A673 (cell line): ENCODE measurements at regions not wholly inside any gene's neighbourhood (a gene's known extent, or its start where the extent isn't known, plus 50 kb on each side); places are given as distances from the start of the nearest gene placed in this dataset.

Source experiments
- EZH2 ChIP-seq: fragments of 200-600 bp; sonication (generic); IDR thresholded peaks from 2 replicates; pipeline ENCODE4 v1.6.1; 2017; ENCODE audit warnings: borderline replicate concordance, low read depth, mild to moderate bottlenecking, mixed read lengths, antibody characterized with exemption, low read length; ENCODE audit not compliant: poor library complexity, severe bottlenecking
- TF ChIP-seq, protein P1 (sequence below): fragments of 300-800, 200-600 bp; sonication (generic); conservative IDR thresholded peaks from 2 replicates; pipeline ENCODE4 v1.5.1; 2017; ENCODE audit warnings: low read depth, mild to moderate bottlenecking, antibody characterized with exemption, low read length, moderate library complexity, mixed read lengths

DNA sequence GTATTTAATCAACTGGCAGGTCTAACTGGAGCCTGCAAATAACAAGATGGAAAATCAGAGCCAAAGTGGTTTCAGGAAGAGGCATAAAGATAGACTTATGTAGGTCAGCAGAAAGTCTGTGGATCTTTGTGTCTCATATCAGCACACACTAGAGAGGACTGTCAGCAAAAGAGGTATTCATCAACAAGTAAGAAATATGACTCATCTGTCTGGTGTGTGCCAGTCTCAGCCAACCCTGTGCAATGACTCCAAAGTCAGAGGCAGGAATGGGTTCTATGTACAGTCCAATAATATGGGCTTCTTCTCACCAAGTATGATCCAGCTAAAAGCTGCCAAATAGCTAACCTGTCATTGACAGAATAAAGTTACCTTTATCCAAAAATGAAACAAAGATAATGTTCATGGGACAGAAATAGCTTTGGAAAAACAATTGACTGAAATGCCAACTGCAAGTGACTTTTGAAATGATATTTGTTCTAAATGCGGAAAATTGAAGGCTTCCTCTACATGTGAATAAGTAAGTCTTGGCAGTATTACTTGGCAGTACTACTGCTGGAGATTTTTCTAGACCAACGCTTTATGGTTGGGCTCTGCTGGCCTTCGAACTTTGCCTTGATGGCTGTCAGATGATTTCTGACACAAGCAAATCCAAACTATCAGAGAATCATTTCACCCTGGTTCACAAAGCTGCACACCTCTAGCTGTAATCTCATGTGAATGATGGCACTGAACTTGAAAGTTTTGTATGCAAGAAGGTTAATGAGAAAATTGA, 272.3 kb upstream of the SEMA3C start:
- TF ChIP-seq, protein P1, sequence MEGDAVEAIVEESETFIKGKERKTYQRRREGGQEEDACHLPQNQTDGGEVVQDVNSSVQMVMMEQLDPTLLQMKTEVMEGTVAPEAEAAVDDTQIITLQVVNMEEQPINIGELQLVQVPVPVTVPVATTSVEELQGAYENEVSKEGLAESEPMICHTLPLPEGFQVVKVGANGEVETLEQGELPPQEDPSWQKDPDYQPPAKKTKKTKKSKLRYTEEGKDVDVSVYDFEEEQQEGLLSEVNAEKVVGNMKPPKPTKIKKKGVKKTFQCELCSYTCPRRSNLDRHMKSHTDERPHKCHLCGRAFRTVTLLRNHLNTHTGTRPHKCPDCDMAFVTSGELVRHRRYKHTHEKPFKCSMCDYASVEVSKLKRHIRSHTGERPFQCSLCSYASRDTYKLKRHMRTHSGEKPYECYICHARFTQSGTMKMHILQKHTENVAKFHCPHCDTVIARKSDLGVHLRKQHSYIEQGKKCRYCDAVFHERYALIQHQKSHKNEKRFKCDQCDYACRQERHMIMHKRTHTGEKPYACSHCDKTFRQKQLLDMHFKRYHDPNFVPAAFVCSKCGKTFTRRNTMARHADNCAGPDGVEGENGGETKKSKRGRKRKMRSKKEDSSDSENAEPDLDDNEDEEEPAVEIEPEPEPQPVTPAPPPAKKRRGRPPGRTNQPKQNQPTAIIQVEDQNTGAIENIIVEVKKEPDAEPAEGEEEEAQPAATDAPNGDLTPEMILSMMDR = no peak
- TF ChIP-seq EZH2 = no peak
